Adrenal gland (tissue), 9 donors: ENCODE measurements at regions not wholly inside any gene's neighbourhood (a gene's known extent, or its start where the extent isn't known, plus 50 kb on each side); places are given as distances from the start of the nearest gene placed in this dataset.

Experiments used
- DNase-seq, 7 donors: peaks; one replicate each; pipeline ENCODE4 v3.0.0-alpha.2; 2019 to 2020
- H3K27ac ChIP-seq, 5 donors: fragments of 200-600 bp; sonication (generic) in 4 of 5; 1 replicate in 3 of 5; 2 replicates in 2 of 5; pipeline versions ENCODE4 v1.5.1 to v1.8.0; 2016 to 2020; ENCODE audit warnings: mild to moderate bottlenecking in 1 of 5
- H3K27me3 ChIP-seq: fragments of 200-600 bp; 2 replicates; pipeline ENCODE4 v1.8.0; 2021
- H3K36me3 ChIP-seq, 2 donors: fragments of 200-600 bp; replicated peaks in 1 of 2; 1 replicate in 1 of 2; 2 replicates in 1 of 2; pipeline versions ENCODE4 v1.5.1 to v1.8.0; 2018 to 2022
- H3K4me1 ChIP-seq, 2 donors: fragments of 200-600 bp; replicated peaks in 1 of 2; 1 replicate in 1 of 2; 2 replicates in 1 of 2; pipeline versions ENCODE4 v1.5.1 to v1.8.0; 2018 to 2021
- H3K4me3 ChIP-seq, 4 donors: fragments of 200-600 bp; sonication (generic) in 3 of 4; one replicate each; pipeline ENCODE4 v1.5.1; 2016 to 2018
- H3K9me3 ChIP-seq, 3 donors: fragments of 200-600 bp; sonication (generic) in 1 of 3; replicated peaks in 1 of 3; 1 replicate in 2 of 3; 2 replicates in 1 of 3; pipeline versions ENCODE4 v1.5.1 to v1.8.0; 2016 to 2021
- POLR2A ChIP-seq, 2 donors: fragments of 450-650 bp; IDR thresholded peaks; one replicate each; pipeline ENCODE4 v1.6.1; 2017; ENCODE audit warnings: antibody characterized with exemption in 2 of 2, mild to moderate bottlenecking in 2 of 2, moderate library complexity in 1 of 2
- WGBS, 4 donors: extraction: QIAGEN DNeasy Blood & Tissue Kit in 2 of 4; methylation state at CpG; one replicate each; pipeline versions ENCODE4 v1.1.5 to v1.1.7; 2013 to 2017; 5-methylcytosine and 5-hydroxymethylcytosine counted together
- intact Hi-C, 2 donors: fragments of 100-400 bp; cut with DNase I; formaldehyde crosslinking; loops; one replicate each; pipeline versions ENCODE4 v1.14.1 to v1.15.0; 2022 to 2023
- TF ChIP-seq, protein P1 (sequence below), 6 experiments: fragments of 450-650 bp in 4 of 6; fragments of 200-600 bp in 2 of 6; sonication (generic) in 1 of 6; IDR thresholded peaks; 1 replicate in 5 of 6; 2 replicates in 1 of 6; pipeline versions ENCODE4 v1.5.1 to v1.8.0; 2016 to 2021; ENCODE audit warnings: antibody characterized with exemption in 6 of 6, mild to moderate bottlenecking in 2 of 6, moderate library complexity in 1 of 6
- donor health status: healthy with polysubstance abuse.
- donor health status: Bipolar disorder and iron deficiency.
- donor health status: DM: yes; HTN: yes; CAD: no.
- donor health status: DM: no; HTN: no; CAD: no.
- donor health status: DM: no; HTN: no; CAD: no.

GRCh38 chr20:39983655-39984054 lies 705.4 kb downstream of the MAFB start:
- no peaks in the 10 kb centered on the region for H3K36me3 ChIP-seq
- H3K9me3 ChIP-seq: no peaks in the 10 kb centered on the region
- peaks cover 20 to 30% of the 10 kb centered on the region in 2 donors for H3K4me1 ChIP-seq
- TF ChIP-seq, protein P1, sequence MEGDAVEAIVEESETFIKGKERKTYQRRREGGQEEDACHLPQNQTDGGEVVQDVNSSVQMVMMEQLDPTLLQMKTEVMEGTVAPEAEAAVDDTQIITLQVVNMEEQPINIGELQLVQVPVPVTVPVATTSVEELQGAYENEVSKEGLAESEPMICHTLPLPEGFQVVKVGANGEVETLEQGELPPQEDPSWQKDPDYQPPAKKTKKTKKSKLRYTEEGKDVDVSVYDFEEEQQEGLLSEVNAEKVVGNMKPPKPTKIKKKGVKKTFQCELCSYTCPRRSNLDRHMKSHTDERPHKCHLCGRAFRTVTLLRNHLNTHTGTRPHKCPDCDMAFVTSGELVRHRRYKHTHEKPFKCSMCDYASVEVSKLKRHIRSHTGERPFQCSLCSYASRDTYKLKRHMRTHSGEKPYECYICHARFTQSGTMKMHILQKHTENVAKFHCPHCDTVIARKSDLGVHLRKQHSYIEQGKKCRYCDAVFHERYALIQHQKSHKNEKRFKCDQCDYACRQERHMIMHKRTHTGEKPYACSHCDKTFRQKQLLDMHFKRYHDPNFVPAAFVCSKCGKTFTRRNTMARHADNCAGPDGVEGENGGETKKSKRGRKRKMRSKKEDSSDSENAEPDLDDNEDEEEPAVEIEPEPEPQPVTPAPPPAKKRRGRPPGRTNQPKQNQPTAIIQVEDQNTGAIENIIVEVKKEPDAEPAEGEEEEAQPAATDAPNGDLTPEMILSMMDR (IDR thresholded peaks at IDR 0.05): no peak
- TF ChIP-seq POLR2A (IDR thresholded peaks at IDR 0.05): no peak
- no peak for DNase-seq
- WGBS, 4 donors: 78 to 100% (median 89%) methylated on average over 1 of the region's 1 CpG
- H3K4me3 ChIP-seq: no peak overlapping the region
- no peak overlapping the region for H3K27ac ChIP-seq
- intact Hi-C loops: no loop called here
- no peaks in the 10 kb centered on the region for H3K27me3 ChIP-seq

DNA sequence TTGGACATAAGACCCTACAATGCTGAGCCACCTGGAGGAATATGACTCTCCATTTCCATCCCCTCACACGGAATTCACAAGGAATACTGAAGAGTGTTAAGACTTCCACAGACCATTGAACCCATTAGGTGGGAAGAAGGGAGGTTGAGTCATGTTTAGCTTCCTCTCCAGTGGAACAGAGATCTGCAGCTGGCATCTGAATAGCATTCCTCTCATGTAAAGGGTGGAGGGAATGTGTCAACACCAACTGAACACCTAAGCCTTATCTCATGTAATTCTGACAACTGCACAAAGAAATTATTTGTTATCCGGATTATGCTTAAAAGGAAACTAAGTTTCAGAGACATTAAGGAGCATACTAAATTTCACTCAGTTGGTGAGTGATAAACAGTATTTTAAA lies 705.9 kb downstream of the MAFB start:
- WGBS, 4 donors: 88 to 94% (median 93%) methylated on average over 2 of the region's 2 CpGs
- H3K9me3 ChIP-seq: no peaks in the 10 kb centered on the region

GRCh38 chr20:39974966-39975501 lies 714.0 kb downstream of the MAFB start:
- intact Hi-C loops: no loop called here
- Histone ChIP-seq H3K27ac (no peak overlapping the region), H3K27me3 (no peaks in the 10 kb centered on the region), H3K4me1 (no peaks in the 10 kb centered on the region), H3K4me3 (no peak overlapping the region), H3K9me3 (no peaks in the 10 kb centered on the region), H3K36me3 (no peaks in the 10 kb centered on the region)
- TF ChIP-seq, protein P1 (IDR thresholded peaks at IDR 0.05): no peak
- TF ChIP-seq POLR2A (IDR thresholded peaks at IDR 0.05): no peak
- 87 to 98% (median 92%) methylated on average over 3 to 6 of the region's 6 CpGs for WGBS, 4 donors
- DNase-seq: no peak

More for the DNA sequence above, 705.9 kb downstream of the MAFB start:
- TF ChIP-seq, protein P1 (IDR thresholded peaks at IDR 0.05): no peak
- no peak for TF ChIP-seq POLR2A (IDR thresholded peaks at IDR 0.05)
- no peak overlapping the region for H3K27ac ChIP-seq
- DNase-seq: no peak
- no peak overlapping the region for H3K4me3 ChIP-seq
- no peaks in the 10 kb centered on the region for H3K27me3 ChIP-seq
- no peaks in the 10 kb centered on the region for H3K36me3 ChIP-seq
- intact Hi-C loops: no loop called here
- peaks cover 20 to 26% of the 10 kb centered on the region in 2 donors for H3K4me1 ChIP-seq

- intact Hi-C loops: no loop called here
- Histone ChIP-seq H3K36me3 (no peaks in the 10 kb centered on the region), H3K4me3 (no peak overlapping the region), H3K9me3 (no peaks in the 10 kb centered on the region), H3K27me3 (no peaks in the 10 kb centered on the region), H3K4me1 (no peaks in the 10 kb centered on the region), H3K27ac (no peak overlapping the region)
- TF ChIP-seq POLR2A (IDR thresholded peaks at IDR 0.05): no peak
- TF ChIP-seq, protein P1 (IDR thresholded peaks at IDR 0.05): no peak
- DNase-seq: no peak
- WGBS, 4 donors: 88 to 100% (median 96%) methylated on average over 2 of the region's 2 CpGs
Observed at GRCh38 chr20:39968495-39968894, 720.5 kb downstream of the MAFB start.
